Liver (tissue), 7 donors: ENCODE measurements at regions not wholly inside any gene's neighbourhood (a gene's known extent, or its start where the extent isn't known, plus 50 kb on each side); places are given as distances from the start of the nearest gene placed in this dataset.

Experiments
- DNase-seq: peaks from one replicate; pipeline ENCODE4 v3.0.0-alpha.2; 2017; ENCODE audit warnings: low spot score
- H3K27ac ChIP-seq, 2 donors: one replicate each; pipeline ENCODE4 v1.7.0; 2013; ENCODE audit warnings: inconsistent platforms in 2 of 2, low read length in 2 of 2, control low read depth in 1 of 2, low read depth in 1 of 2, mild to moderate bottlenecking in 1 of 2
- H3K27me3 ChIP-seq, 4 donors: one replicate each; pipeline versions ENCODE4 v1.6.1 to v1.7.0; 2013; ENCODE audit warnings: low read length in 3 of 4, inconsistent platforms in 1 of 4, mild to moderate bottlenecking in 1 of 4, moderate library complexity in 1 of 4; ENCODE audit not compliant: control insufficient read depth in 4 of 4, insufficient read depth in 4 of 4
- H3K36me3 ChIP-seq, 4 donors: one replicate each; pipeline versions ENCODE4 v1.6.1 to v1.7.0; 2013; ENCODE audit warnings: low read length in 3 of 4, mild to moderate bottlenecking in 3 of 4, low read depth in 1 of 4, moderate library complexity in 1 of 4; ENCODE audit not compliant: control insufficient read depth in 4 of 4, insufficient read depth in 3 of 4
- H3K4me1 ChIP-seq, 4 donors: one replicate each; pipeline versions ENCODE4 v1.6.1 to v1.7.0; 2013; ENCODE audit warnings: low read length in 3 of 4, mild to moderate bottlenecking in 3 of 4, moderate library complexity in 1 of 4; ENCODE audit not compliant: control insufficient read depth in 4 of 4, insufficient read depth in 4 of 4
- H3K4me3 ChIP-seq, 3 donors: one replicate each; pipeline versions ENCODE4 v1.6.1 to v1.7.0; 2013; ENCODE audit warnings: low read length in 3 of 3, control low read depth in 1 of 3, low read depth in 1 of 3, mild to moderate bottlenecking in 1 of 3
- H3K9ac ChIP-seq, 2 donors: one replicate each; pipeline ENCODE4 v1.7.0; 2013; ENCODE audit warnings: low read length in 2 of 2, mild to moderate bottlenecking in 2 of 2, moderate library complexity in 2 of 2, control low read depth in 1 of 2, low read depth in 1 of 2
- H3K9me3 ChIP-seq, 4 donors: one replicate each; pipeline versions ENCODE4 v1.6.1 to v1.7.0; 2013; ENCODE audit warnings: low read length in 3 of 4; ENCODE audit not compliant: control insufficient read depth in 4 of 4
- EGR1 ChIP-seq, 2 donors: IDR thresholded peaks; 2 replicates each; pipeline ENCODE4 v1.6.1; 2016 to 2018; ENCODE audit warnings: antibody characterized with exemption in 2 of 2, low read depth in 2 of 2
- FOXA1 ChIP-seq: IDR thresholded peaks from 2 replicates; pipeline ENCODE4 v1.6.1; 2016; ENCODE audit warnings: antibody characterized with exemption
- FOXA2 ChIP-seq: IDR thresholded peaks from 2 replicates; pipeline ENCODE4 v1.6.1; 2016; ENCODE audit warnings: antibody characterized with exemption
- GABPA ChIP-seq, 2 donors: IDR thresholded peaks in 1 of 2; conservative IDR thresholded peaks in 1 of 2; 2 replicates each; pipeline ENCODE4 v1.6.1; 2016; ENCODE audit warnings: antibody characterized with exemption in 2 of 2, mild to moderate bottlenecking in 1 of 2, moderate library complexity in 1 of 2
- HNF4A ChIP-seq, 2 donors: conservative IDR thresholded peaks; 2 replicates each; pipeline ENCODE4 v1.6.1; 2016; ENCODE audit warnings: antibody characterized with exemption in 2 of 2, mild to moderate bottlenecking in 2 of 2
- HNF4G ChIP-seq: IDR thresholded peaks from 2 replicates; pipeline ENCODE4 v1.6.1; 2016; ENCODE audit warnings: antibody characterized with exemption
- JUND ChIP-seq, 2 donors: IDR thresholded peaks; 2 replicates each; pipeline ENCODE4 v1.6.1; 2016; ENCODE audit warnings: antibody characterized with exemption in 2 of 2
- NR2F2 ChIP-seq: IDR thresholded peaks from 2 replicates; pipeline ENCODE4 v1.6.1; 2016; ENCODE audit warnings: antibody characterized with exemption
- RAD21 ChIP-seq, 2 donors: IDR thresholded peaks; 2 replicates each; pipeline ENCODE4 v1.6.1; 2016; ENCODE audit warnings: antibody characterized with exemption in 2 of 2, mild to moderate bottlenecking in 2 of 2
- RXRA ChIP-seq, 2 donors: IDR thresholded peaks; 2 replicates each; pipeline ENCODE4 v1.6.1; 2017 to 2018; ENCODE audit warnings: antibody characterized with exemption in 2 of 2, mild to moderate bottlenecking in 1 of 2
- SP1 ChIP-seq: IDR thresholded peaks from 2 replicates; pipeline ENCODE4 v1.6.1; 2018; ENCODE audit warnings: antibody characterized with exemption, mild to moderate bottlenecking
- TAF1 ChIP-seq: conservative IDR thresholded peaks from 2 replicates; pipeline ENCODE4 v1.6.1; 2016; ENCODE audit warnings: antibody characterized with exemption, mild to moderate bottlenecking
- YY1 ChIP-seq: IDR thresholded peaks from 2 replicates; pipeline ENCODE4 v1.6.1; 2016; ENCODE audit warnings: antibody characterized with exemption, mild to moderate bottlenecking
- TF ChIP-seq, protein P1 (sequence below): IDR thresholded peaks from 2 replicates; pipeline ENCODE4 v1.6.1; 2016; ENCODE audit warnings: antibody characterized with exemption
- TF ChIP-seq, protein P2 (sequence below): IDR thresholded peaks from 2 replicates; pipeline ENCODE4 v1.6.1; 2016; ENCODE audit warnings: antibody characterized with exemption
- TF ChIP-seq, protein P3 (sequence below): fragments of 150-350 bp; IDR thresholded peaks from 2 replicates; pipeline ENCODE4 v1.5.1; 2017; ENCODE audit warnings: improper control_type of control experiment, low read depth, low read length; ENCODE audit not compliant: missing input control
- TF ChIP-seq, protein P4 (sequence below): IDR thresholded peaks from 2 replicates; pipeline ENCODE4 v1.6.1; 2016; ENCODE audit warnings: antibody characterized with exemption
- TF ChIP-seq, protein P5 (sequence below): IDR thresholded peaks from 2 replicates; pipeline ENCODE4 v1.6.1; 2016; ENCODE audit warnings: antibody characterized with exemption, mild to moderate bottlenecking
- donor health status: healthy.
- donor health status: healthy.
- donor health status: healthy.
- donor health status: healthy.

DNA sequence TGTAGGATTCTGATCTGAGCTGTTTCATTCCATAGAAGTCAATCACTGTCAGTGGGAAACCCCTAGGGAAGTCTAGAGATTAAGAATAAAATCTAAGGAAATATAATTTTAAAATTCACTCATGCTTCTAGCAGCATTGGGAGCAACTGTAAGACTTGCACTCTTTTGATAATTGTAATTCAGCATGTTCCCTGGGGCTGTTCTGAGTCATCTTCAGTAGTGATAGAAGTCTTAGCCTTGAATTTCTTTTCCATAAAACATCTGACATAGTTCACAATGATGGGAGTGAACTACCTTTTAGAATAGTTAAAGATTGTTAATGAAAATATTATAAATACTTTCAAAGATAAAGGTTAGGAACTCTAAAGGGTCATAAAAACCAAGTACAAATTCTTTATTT lies 935.8 kb downstream of the DTWD2 start:
- H3K4me1 ChIP-seq, result no peaks in the 10 kb centered on the region
- no peak overlapping the region for H3K9ac ChIP-seq
- no peaks in the 10 kb centered on the region for H3K36me3 ChIP-seq
- H3K27me3 ChIP-seq, result no peaks in the 10 kb centered on the region
- H3K4me3 ChIP-seq, result no peak overlapping the region
- TF ChIP-seq NR2F2 (no peak), RXRA (IDR thresholded peaks at IDR 0.05) (no peak), EGR1 (IDR thresholded peaks at IDR 0.05; ENCODE audit: low read depth in 2 of 2) (no peak), SP1 (no peak), HNF4G (no peak), FOXA1 (no peak), TAF1 (no peak), FOXA2 (no peak), JUND (IDR thresholded peaks at IDR 0.05) (no peak), YY1 (no peak), HNF4A (conservative IDR thresholded peaks at IDR 0.05) (no peak), GABPA (IDR thresholded peaks at IDR 0.05 in 1 of 2, conservative IDR thresholded peaks at IDR 0.05 in 1 of 2) (no peak), RAD21 (IDR thresholded peaks at IDR 0.05) (no peak)
- TF ChIP-seq, protein P1, sequence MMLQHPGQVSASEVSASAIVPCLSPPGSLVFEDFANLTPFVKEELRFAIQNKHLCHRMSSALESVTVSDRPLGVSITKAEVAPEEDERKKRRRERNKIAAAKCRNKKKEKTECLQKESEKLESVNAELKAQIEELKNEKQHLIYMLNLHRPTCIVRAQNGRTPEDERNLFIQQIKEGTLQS, result no peak
- TF ChIP-seq, protein P2, sequence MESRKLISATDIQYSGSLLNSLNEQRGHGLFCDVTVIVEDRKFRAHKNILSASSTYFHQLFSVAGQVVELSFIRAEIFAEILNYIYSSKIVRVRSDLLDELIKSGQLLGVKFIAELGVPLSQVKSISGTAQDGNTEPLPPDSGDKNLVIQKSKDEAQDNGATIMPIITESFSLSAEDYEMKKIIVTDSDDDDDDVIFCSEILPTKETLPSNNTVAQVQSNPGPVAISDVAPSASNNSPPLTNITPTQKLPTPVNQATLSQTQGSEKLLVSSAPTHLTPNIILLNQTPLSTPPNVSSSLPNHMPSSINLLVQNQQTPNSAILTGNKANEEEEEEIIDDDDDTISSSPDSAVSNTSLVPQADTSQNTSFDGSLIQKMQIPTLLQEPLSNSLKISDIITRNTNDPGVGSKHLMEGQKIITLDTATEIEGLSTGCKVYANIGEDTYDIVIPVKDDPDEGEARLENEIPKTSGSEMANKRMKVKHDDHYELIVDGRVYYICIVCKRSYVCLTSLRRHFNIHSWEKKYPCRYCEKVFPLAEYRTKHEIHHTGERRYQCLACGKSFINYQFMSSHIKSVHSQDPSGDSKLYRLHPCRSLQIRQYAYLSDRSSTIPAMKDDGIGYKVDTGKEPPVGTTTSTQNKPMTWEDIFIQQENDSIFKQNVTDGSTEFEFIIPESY, result no peak
- TF ChIP-seq, protein P3, sequence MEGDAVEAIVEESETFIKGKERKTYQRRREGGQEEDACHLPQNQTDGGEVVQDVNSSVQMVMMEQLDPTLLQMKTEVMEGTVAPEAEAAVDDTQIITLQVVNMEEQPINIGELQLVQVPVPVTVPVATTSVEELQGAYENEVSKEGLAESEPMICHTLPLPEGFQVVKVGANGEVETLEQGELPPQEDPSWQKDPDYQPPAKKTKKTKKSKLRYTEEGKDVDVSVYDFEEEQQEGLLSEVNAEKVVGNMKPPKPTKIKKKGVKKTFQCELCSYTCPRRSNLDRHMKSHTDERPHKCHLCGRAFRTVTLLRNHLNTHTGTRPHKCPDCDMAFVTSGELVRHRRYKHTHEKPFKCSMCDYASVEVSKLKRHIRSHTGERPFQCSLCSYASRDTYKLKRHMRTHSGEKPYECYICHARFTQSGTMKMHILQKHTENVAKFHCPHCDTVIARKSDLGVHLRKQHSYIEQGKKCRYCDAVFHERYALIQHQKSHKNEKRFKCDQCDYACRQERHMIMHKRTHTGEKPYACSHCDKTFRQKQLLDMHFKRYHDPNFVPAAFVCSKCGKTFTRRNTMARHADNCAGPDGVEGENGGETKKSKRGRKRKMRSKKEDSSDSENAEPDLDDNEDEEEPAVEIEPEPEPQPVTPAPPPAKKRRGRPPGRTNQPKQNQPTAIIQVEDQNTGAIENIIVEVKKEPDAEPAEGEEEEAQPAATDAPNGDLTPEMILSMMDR, result no peak
- TF ChIP-seq, protein P4, sequence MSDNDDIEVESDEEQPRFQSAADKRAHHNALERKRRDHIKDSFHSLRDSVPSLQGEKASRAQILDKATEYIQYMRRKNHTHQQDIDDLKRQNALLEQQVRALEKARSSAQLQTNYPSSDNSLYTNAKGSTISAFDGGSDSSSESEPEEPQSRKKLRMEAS, result no peak
- TF ChIP-seq, protein P5, sequence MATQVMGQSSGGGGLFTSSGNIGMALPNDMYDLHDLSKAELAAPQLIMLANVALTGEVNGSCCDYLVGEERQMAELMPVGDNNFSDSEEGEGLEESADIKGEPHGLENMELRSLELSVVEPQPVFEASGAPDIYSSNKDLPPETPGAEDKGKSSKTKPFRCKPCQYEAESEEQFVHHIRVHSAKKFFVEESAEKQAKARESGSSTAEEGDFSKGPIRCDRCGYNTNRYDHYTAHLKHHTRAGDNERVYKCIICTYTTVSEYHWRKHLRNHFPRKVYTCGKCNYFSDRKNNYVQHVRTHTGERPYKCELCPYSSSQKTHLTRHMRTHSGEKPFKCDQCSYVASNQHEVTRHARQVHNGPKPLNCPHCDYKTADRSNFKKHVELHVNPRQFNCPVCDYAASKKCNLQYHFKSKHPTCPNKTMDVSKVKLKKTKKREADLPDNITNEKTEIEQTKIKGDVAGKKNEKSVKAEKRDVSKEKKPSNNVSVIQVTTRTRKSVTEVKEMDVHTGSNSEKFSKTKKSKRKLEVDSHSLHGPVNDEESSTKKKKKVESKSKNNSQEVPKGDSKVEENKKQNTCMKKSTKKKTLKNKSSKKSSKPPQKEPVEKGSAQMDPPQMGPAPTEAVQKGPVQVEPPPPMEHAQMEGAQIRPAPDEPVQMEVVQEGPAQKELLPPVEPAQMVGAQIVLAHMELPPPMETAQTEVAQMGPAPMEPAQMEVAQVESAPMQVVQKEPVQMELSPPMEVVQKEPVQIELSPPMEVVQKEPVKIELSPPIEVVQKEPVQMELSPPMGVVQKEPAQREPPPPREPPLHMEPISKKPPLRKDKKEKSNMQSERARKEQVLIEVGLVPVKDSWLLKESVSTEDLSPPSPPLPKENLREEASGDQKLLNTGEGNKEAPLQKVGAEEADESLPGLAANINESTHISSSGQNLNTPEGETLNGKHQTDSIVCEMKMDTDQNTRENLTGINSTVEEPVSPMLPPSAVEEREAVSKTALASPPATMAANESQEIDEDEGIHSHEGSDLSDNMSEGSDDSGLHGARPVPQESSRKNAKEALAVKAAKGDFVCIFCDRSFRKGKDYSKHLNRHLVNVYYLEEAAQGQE, result no peak
- H3K27ac ChIP-seq, result no peak overlapping the region
- no peak for DNase-seq
- peaks cover 0 to 6% (median under 1%) of the 10 kb centered on the region in 4 donors for H3K9me3 ChIP-seq
